IPS-15b (cell line): ENCODE measurements at regions not wholly inside any gene's neighbourhood (a gene's known extent, or its start where the extent isn't known, plus 50 kb on each side); places are given as distances from the start of the nearest gene placed in this dataset.
"Not testable (repeated sequence)": the region's sequence is repeated elsewhere in the genome, so short reads cannot be mapped to it uniquely, and the experiment has no call there.

Source experiments
- H3K27me3 ChIP-seq: one replicate; pipeline ENCODE4 v1.6.1; 2013; ENCODE audit warnings: low read length; ENCODE audit not compliant: control insufficient read depth, insufficient read depth
- H3K36me3 ChIP-seq: one replicate; pipeline ENCODE4 v1.6.1; 2013; ENCODE audit warnings: low read length; ENCODE audit not compliant: control insufficient read depth, insufficient read depth
- H3K4me1 ChIP-seq: one replicate; pipeline ENCODE4 v1.6.1; 2013; ENCODE audit warnings: mild to moderate bottlenecking, low read length; ENCODE audit not compliant: control insufficient read depth, insufficient read depth
- H3K4me3 ChIP-seq: one replicate; pipeline ENCODE4 v1.5.1; 2013; ENCODE audit warnings: low read depth, low read length
- H3K9ac ChIP-seq: one replicate; pipeline ENCODE4 v1.6.1; 2013; ENCODE audit warnings: low read depth, mild to moderate bottlenecking, low read length
- H3K9me3 ChIP-seq: one replicate; pipeline ENCODE4 v1.6.1; 2013; ENCODE audit warnings: mild to moderate bottlenecking, low read length; ENCODE audit not compliant: control insufficient read depth, insufficient read depth

DNA sequence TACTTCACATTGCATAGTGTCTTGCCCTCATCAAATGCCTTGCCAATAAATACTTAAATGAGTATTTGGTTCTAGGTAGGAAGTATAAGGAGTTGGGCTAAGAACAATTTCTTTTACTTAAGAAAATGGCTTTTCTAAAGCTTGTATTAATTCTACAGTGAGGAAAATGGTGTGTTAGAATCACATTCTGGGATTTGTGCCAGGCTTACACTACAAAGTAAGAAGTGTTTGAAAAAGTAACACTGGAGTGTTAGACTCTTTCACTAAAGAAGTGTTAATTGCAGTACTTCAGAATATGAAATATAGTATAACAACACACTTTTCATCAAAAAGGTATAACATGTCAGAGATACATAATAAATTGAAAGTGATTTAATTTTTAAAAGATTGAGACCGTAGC lies 328.7 kb downstream of the C3orf38 start:
- H3K4me3 ChIP-seq: no peak overlapping the region
- no peaks in the 10 kb centered on the region for H3K9me3 ChIP-seq
- H3K36me3 ChIP-seq: no peaks in the 10 kb centered on the region
- H3K27me3 ChIP-seq: no peaks in the 10 kb centered on the region
- H3K4me1 ChIP-seq: no peaks in the 10 kb centered on the region
- H3K9ac ChIP-seq: no peak overlapping the region

DNA sequence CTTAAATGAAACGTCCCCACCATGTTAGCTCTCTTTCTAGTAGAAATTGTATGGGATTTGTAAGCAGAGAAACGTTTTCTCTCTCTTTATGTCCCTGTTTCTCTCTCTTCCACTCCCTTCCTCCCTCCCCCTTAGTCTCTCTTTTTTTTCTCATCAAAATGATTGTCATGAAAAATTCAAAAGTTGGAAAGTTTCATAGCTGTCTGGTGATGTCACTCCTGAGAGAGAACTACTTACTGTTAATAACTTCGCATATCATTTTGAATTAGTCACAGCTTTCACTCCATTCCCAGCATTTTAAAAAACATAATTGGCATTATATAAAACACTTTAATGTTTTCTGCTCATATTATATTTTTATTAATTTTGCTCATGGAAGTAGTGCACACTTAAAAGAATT lies 331.1 kb downstream of the C3orf38 start:
- Histone ChIP-seq H3K9me3 (no peaks in the 10 kb centered on the region), H3K36me3 (no peaks in the 10 kb centered on the region), H3K4me1 (no peaks in the 10 kb centered on the region), H3K4me3 (no peak overlapping the region), H3K9ac (no peak overlapping the region), H3K27me3 (no peaks in the 10 kb centered on the region)

GRCh38 chr3:88485001-88485400 lies 335.2 kb downstream of the C3orf38 start:
- H3K4me1 ChIP-seq: no peaks in the 10 kb centered on the region
- no peaks in the 10 kb centered on the region for H3K9me3 ChIP-seq
- H3K4me3 ChIP-seq: no peak overlapping the region
- no peak overlapping the region for H3K9ac ChIP-seq
- no peaks in the 10 kb centered on the region for H3K27me3 ChIP-seq
- H3K36me3 ChIP-seq: no peaks in the 10 kb centered on the region

- H3K27me3 ChIP-seq, H3K9me3 ChIP-seq, H3K9ac ChIP-seq, H3K36me3 ChIP-seq, H3K4me1 ChIP-seq: not testable (repeated sequence)
- peak overlapping the region; percentile 13 for H3K4me3 ChIP-seq
Measured at GRCh38 chr3:88508818-88509217, 359.1 kb downstream of the C3orf38 start.

DNA sequence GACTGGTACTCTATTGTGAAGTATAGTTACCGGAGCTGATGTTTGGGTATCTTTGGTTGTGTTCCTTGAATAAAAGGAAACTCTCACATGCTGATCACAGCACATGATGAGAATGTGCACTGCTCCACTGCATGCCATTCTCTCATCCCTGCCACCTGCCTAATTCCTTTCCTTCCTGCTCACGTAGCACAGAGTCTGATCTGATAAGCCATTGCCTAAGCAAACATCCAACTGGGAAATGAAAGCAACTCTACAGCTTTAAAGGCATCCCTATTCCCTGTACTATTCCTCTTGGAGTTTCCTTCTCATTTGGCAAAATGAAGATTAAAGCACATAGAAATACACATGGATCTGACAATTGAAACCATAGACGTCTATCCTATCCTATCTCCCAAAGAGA lies 359.8 kb downstream of the C3orf38 start:
- H3K9me3 ChIP-seq: no peaks in the 10 kb centered on the region
- H3K9ac ChIP-seq: no peak overlapping the region
- no peak overlapping the region for H3K4me3 ChIP-seq
- no peaks in the 10 kb centered on the region for H3K4me1 ChIP-seq
- H3K36me3 ChIP-seq: no peaks in the 10 kb centered on the region
- no peaks in the 10 kb centered on the region for H3K27me3 ChIP-seq

- Histone ChIP-seq H3K9ac (no peak overlapping the region), H3K4me3 (no peak overlapping the region), H3K36me3 (no peaks in the 10 kb centered on the region), H3K4me1 (no peaks in the 10 kb centered on the region), H3K27me3 (no peaks in the 10 kb centered on the region), H3K9me3 (peaks cover 2% of the 10 kb centered on the region)
Measured at GRCh38 chr3:88528494-88528893, 378.7 kb downstream of the C3orf38 start.

DNA sequence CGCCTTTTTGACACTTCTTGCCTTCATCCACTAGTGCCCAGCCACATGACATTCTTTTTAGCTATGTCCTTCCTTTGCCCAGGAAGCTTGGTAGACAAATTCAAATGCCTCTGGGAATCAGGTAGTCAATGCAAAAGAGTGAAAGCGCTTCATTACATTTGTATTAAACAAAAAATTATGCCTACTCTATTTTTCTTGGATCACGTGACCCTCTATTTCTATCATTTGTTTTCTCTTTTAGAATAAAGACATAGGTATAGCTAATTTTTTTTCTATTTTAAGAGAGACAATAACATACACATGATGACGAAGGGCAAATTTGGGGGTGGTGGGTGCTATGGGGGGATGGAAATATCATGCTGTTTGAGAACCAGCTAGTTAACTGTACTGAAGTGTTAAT lies 384.8 kb downstream of the C3orf38 start:
- no peak overlapping the region for H3K4me3 ChIP-seq
- H3K9me3 ChIP-seq: no peaks in the 10 kb centered on the region
- no peaks in the 10 kb centered on the region for H3K4me1 ChIP-seq
- H3K9ac ChIP-seq: no peak overlapping the region
- H3K27me3 ChIP-seq: no peaks in the 10 kb centered on the region
- no peaks in the 10 kb centered on the region for H3K36me3 ChIP-seq

- no peak overlapping the region for H3K9ac ChIP-seq
- no peaks in the 10 kb centered on the region for H3K4me1 ChIP-seq
- no peaks in the 10 kb centered on the region for H3K27me3 ChIP-seq
- H3K4me3 ChIP-seq: no peak overlapping the region
- H3K36me3 ChIP-seq: no peaks in the 10 kb centered on the region
- no peaks in the 10 kb centered on the region for H3K9me3 ChIP-seq
Measured at GRCh38 chr3:88535563-88535962, 385.8 kb downstream of the C3orf38 start.

DNA sequence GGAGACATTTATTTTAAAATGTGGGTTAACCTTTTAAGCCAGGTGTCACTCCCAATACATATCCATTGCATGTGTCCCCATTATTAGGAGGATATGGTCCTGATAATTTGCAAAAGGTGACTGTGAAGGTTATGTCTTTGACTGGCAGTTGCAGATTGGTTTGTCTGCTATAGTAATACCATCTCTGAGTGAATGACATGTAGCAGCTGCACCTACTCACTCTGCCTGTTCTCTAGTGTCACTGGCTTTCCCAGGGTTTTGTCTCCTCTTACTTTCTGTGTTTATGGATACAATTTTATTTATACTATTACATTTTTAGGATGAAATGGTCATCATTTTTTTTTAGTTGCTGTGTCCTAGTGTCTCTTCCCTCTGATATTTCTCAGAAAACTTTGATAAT lies 393.2 kb downstream of the C3orf38 start:
- no peak overlapping the region for H3K9ac ChIP-seq
- H3K9me3 ChIP-seq: peaks cover 4% of the 10 kb centered on the region
- no peak overlapping the region for H3K4me3 ChIP-seq

DNA sequence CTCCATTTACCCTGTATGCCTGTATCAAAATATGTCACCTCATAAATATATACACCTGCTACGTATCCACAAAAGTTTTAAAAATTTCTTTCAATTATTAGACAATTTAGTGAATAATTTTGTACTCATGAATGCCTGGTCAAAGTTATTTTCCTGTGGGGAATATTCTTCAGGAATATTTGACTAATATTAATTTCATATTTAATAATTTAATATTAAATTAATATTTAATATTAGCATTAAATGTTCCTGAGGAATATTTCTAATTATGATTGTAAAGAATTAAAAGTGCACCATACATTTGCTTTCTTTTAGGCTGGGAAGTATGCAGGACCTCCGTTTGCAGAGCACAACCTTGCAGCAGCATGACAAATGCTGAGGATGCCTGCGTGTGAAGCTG lies 422.7 kb downstream of the C3orf38 start:
- Histone ChIP-seq H3K4me3 (no peak overlapping the region), H3K9me3 (no peaks in the 10 kb centered on the region), H3K27me3 (no peaks in the 10 kb centered on the region), H3K36me3 (no peaks in the 10 kb centered on the region), H3K4me1 (no peaks in the 10 kb centered on the region), H3K9ac (no peak overlapping the region)

More for the DNA sequence above, 393.2 kb downstream of the C3orf38 start:
- Histone ChIP-seq H3K4me1 (peaks cover 2% of the 10 kb centered on the region), H3K36me3 (no peaks in the 10 kb centered on the region), H3K27me3 (no peaks in the 10 kb centered on the region)

DNA sequence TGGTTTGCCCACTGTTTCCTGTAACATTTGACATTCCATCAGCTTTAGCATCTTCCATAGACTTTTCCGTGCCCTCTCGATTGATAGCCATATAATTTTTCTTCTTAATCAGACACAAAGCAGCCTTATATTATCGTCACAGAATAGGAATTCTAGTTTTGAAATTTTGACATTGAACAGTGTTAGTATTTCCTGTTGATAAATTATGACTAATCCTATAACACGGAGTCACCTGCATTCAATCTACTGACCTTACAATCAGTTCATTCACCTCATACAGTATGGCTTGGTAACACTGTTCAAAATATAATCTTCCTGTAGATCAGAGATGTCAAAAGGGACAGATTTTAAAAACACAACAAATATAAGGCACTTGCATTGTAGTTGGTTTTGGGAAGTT lies 423.7 kb downstream of the C3orf38 start:
- no peaks in the 10 kb centered on the region for H3K36me3 ChIP-seq
- no peaks in the 10 kb centered on the region for H3K27me3 ChIP-seq
- no peaks in the 10 kb centered on the region for H3K9me3 ChIP-seq
- no peak overlapping the region for H3K4me3 ChIP-seq
- H3K9ac ChIP-seq: no peak overlapping the region
- no peaks in the 10 kb centered on the region for H3K4me1 ChIP-seq

DNA sequence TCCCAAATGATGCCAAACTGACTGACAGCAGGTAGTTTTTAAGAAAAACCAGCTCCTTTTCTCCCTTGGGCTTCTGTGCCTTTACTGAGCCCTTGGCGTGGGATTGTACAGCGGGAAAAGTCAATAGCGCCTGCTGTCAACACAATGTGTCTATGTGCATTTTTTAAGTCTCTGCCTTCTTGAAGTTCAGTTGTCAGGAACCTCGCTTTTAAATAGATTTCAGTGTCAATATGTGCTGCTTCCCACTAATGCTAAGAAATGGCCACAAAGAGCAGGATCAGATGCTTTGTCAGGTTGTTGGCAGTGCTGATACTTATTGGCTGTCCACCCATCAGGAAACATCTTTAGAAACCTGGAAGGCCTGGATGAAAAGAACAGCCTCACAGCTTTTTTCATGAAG lies 424.4 kb downstream of the C3orf38 start:
- Histone ChIP-seq H3K27me3 (no peaks in the 10 kb centered on the region), H3K9ac (no peak overlapping the region), H3K9me3 (no peaks in the 10 kb centered on the region), H3K36me3 (no peaks in the 10 kb centered on the region), H3K4me1 (no peaks in the 10 kb centered on the region), H3K4me3 (no peak overlapping the region)

GRCh38 chr3:88584451-88584850 lies 434.7 kb downstream of the C3orf38 start:
- Histone ChIP-seq H3K4me3 (no peak overlapping the region), H3K9me3 (no peaks in the 10 kb centered on the region), H3K9ac (no peak overlapping the region), H3K4me1 (peaks cover 3% of the 10 kb centered on the region), H3K27me3 (no peaks in the 10 kb centered on the region), H3K36me3 (no peaks in the 10 kb centered on the region)
